DMS53 (cell line): ENCODE measurements at regions not wholly inside any gene's neighbourhood (a gene's known extent, or its start where the extent isn't known, plus 50 kb on each side); places are given as distances from the start of the nearest gene placed in this dataset.

Experiments used
- DNase-seq: peaks from one replicate; lab custom pipeline; 2025; lab: John Stamatoyannopoulos, UW

- DNase-seq: no peak
Observed at GRCh38 chr2:64829525-64829924, 159.7 kb upstream of the SLC1A4 start.

- peak; percentile 86 for DNase-seq
Observed at GRCh38 chr2:64831134-64831976, 157.8 kb upstream of the SLC1A4 start.

- no peak for DNase-seq
Observed at GRCh38 chr2:64831977-64832328, 157.2 kb upstream of the SLC1A4 start.

- DNase-seq: no peak
Observed at GRCh38 chr2:64832936-64833335, 156.3 kb upstream of the SLC1A4 start.

- peak; percentile 54 for DNase-seq
Observed at GRCh38 chr2:64836566-64836965, 152.6 kb upstream of the SLC1A4 start.

GRCh38 chr2:64837116-64837731, 152.0 kb upstream of the SLC1A4 start:
- peak; percentile 22 for DNase-seq

GRCh38 chr2:64837925-64838641, 151.1 kb upstream of the SLC1A4 start:
- no peak for DNase-seq

GRCh38 chr2:64838817-64839216, 150.4 kb upstream of the SLC1A4 start:
- DNase-seq: no peak

GRCh38 chr2:64839844-64840243, 149.4 kb upstream of the SLC1A4 start:
- DNase-seq: no peak

GRCh38 chr2:64840426-64840881, 148.7 kb upstream of the SLC1A4 start:
- no peak for DNase-seq

- DNase-seq: no peak
Observed at GRCh38 chr2:64841461-64841860, 147.7 kb upstream of the SLC1A4 start.

- DNase-seq: no peak
Observed at GRCh38 chr2:64842030-64842429, 147.2 kb upstream of the SLC1A4 start.

- DNase-seq: no peak
Observed at GRCh38 chr2:64844087-64844486, 145.1 kb upstream of the SLC1A4 start.

GRCh38 chr2:64845273-64845905, 143.8 kb upstream of the SLC1A4 start:
- DNase-seq: no peak

GRCh38 chr2:64846177-64846576, 143.0 kb upstream of the SLC1A4 start:
- DNase-seq: no peak

GRCh38 chr2:64847930-64848329, 141.3 kb upstream of the SLC1A4 start:
- no peak for DNase-seq

GRCh38 chr2:64848363-64848762, 140.8 kb upstream of the SLC1A4 start:
- DNase-seq: no peak

- no peak for DNase-seq
Observed at GRCh38 chr2:64848945-64849344, 140.3 kb upstream of the SLC1A4 start.

GRCh38 chr2:64850642-64851041, 138.6 kb upstream of the SLC1A4 start:
- DNase-seq: no peak

- no peak for DNase-seq
Observed at GRCh38 chr2:64852771-64853241, 136.4 kb upstream of the SLC1A4 start.

- no peak for DNase-seq
Observed at GRCh38 chr2:64853306-64853705, 135.9 kb upstream of the SLC1A4 start.

GRCh38 chr2:64853894-64854293, 135.3 kb upstream of the SLC1A4 start:
- peak; percentile 59 for DNase-seq
